GM12891 (cell line): ENCODE measurements at regions not wholly inside any gene's neighbourhood (a gene's known extent, or its start where the extent isn't known, plus 50 kb on each side); places are given as distances from the start of the nearest gene placed in this dataset.

Source experiments
- PAX5 ChIP-seq: IDR thresholded peaks from 2 replicates; pipeline ENCODE4 v1.6.1; 2011; ENCODE audit warnings: low read length, moderate library complexity, mild to moderate bottlenecking; ENCODE audit not compliant: insufficient read depth, severe bottlenecking
- POLR2A ChIP-seq: IDR thresholded peaks from 2 replicates; pipeline ENCODE4 v1.6.1; 2011; ENCODE audit warnings: low read depth, low read length, control low read depth
- TAF1 ChIP-seq: IDR thresholded peaks from 2 replicates; pipeline ENCODE4 v1.6.1; 2011; ENCODE audit warnings: low read depth, low read length, control low read depth

DNA sequence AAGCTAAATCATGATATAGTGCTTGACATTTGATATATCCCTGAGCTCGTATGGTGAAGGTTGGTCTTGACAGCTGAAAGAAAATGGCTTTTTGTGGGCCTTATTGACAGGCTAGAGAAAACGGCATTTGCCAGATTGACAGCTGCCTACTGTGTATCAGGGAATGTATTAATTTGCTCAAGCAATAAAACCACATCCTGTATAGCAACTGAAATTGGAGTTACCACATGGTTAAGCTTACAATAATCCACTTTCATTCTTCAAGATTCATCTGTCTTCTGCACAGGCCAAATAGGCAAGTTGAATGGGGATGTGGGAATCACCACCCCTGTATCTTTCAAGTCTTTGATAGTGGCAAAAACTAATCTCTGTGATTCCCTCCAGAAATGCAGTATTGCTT lies 76.2 kb upstream of the IL2 start:
- TF ChIP-seq POLR2A (no peak), TAF1 (no peak), PAX5 (no peak)
